Dendritic cell treated with granulocyte-macrophage colony-stimulating factor and Interleukin-4, amounts not matched to agents 40 ng/mL and 50 ng/mL, for 4 days (primary cell): ENCODE measurements at regions not wholly inside any gene's neighbourhood (a gene's known extent, or its start where the extent isn't known, plus 50 kb on each side); places are given as distances from the start of the nearest gene placed in this dataset.
"Not testable (repeated sequence)": the region's sequence is repeated elsewhere in the genome, so short reads cannot be mapped to it uniquely, and the experiment has no call there.

ENCODE experiments used
- H3K27ac Mint-ChIP-seq: one replicate; pipeline ENCODE4 v1.8.0; 2022; ENCODE audit warnings: mild to moderate bottlenecking, mixed read lengths
- H3K27me3 Mint-ChIP-seq: one replicate; pipeline ENCODE4 v1.8.0; 2022; ENCODE audit warnings: mild to moderate bottlenecking, mixed read lengths
- H3K36me3 Mint-ChIP-seq: one replicate; pipeline ENCODE4 v1.8.0; 2022; ENCODE audit warnings: low read depth, mixed read lengths
- H3K4me1 Mint-ChIP-seq: one replicate; pipeline ENCODE4 v1.8.0; 2022; ENCODE audit warnings: low read depth, mixed read lengths
- H3K4me3 Mint-ChIP-seq: one replicate; pipeline ENCODE4 v1.8.0; 2022; ENCODE audit warnings: mild to moderate bottlenecking, moderate library complexity, mixed read lengths
- H3K9me3 Mint-ChIP-seq: one replicate; pipeline ENCODE4 v1.8.0; 2022; ENCODE audit warnings: mixed read lengths
- intact Hi-C: fragments of 100-400 bp; cut with micrococcal nuclease; formaldehyde crosslinking; loops from one replicate; pipeline ENCODE4 v1.15.0; 2022

DNA sequence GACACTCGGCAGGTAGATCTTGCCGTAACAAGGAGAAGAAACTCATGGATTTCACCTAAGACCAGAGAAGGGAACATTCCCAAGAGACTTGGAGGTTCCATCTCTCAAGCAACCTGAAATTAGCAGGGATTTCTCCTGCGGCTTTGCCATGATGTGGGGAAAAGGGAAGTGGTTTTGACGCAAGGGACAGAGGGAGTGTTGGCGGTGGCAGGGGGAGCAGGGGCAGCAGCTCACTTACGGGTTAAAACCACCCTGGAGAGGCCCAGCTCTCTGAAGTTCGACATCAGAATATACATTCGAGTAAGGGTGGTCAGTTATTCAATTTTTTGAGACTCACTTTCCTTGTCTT is 76.1 kb upstream of the POMP start:
- Mint-ChIP-seq H3K27me3 (peaks cover 29% of the 10 kb centered on the region), H3K4me1 (peaks cover 54% of the 10 kb centered on the region), H3K9me3 (peaks cover 10% of the 10 kb centered on the region), H3K36me3 (no peaks in the 10 kb centered on the region), H3K27ac (no peak overlapping the region), H3K4me3 (no peak overlapping the region)
- intact Hi-C loops = no loop called here

DNA sequence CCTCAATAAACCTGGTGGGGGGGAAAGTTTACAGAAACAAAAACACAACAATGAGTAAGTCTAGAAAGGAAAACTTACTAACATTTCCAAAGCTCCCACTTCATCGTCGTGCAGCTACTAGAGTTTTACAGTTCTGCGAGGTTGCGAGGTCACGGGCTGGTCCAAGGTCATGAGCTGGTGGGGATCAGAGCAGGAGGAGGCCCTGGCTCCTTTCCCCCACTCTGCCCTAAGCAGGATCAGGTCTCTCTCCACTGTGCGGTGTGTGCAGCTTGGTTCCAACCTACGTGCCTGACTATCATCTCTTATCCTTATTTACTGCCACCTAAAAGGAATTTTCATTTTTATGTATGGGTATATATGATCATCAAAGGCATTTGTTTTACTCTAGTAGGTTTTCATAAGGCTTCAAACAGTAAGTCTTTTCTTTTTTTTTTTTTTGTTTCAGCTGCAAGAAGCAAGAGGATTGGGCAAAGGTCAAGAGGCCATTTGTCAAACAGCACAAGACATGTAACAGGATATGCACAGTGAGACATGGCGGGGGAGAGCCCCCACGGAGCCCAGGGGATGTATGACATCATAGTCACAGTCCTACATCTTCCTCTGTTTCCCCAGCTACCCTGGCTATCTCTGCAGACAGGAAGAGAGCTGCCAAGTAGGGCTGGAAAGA is 76.6 kb upstream of the POMP start:
- Mint-ChIP-seq H3K4me3 (no peak overlapping the region), H3K9me3 (peaks cover 7% of the 10 kb centered on the region), H3K36me3 (no peaks in the 10 kb centered on the region), H3K27ac (no peak overlapping the region), H3K4me1 (peaks cover 50% of the 10 kb centered on the region), H3K27me3 (peaks cover 34% of the 10 kb centered on the region)
- intact Hi-C loops = no loop called here

DNA sequence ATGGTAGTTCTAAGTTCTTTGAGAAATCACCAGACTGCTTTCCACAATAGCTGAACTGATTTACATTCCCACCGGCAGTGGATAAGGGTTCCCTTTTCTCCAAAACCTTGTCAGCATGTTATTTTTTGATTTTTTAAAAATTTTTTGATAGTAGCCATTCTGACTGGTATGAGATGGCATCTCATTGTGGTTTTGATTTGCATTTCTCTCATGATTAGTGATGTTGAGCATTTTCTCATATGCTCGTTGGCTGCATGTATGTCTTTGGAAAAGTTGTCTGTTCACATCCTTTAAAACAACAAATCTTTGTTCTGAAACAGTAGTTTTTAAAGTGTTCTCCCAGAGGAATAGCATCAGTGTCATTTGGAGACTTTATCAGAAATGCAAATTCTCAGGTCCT is 77.5 kb upstream of the POMP start:
- H3K27me3 Mint-ChIP-seq = peaks cover 38% of the 10 kb centered on the region
- no peaks in the 10 kb centered on the region for H3K36me3 Mint-ChIP-seq
- no peak overlapping the region for H3K27ac Mint-ChIP-seq

DNA sequence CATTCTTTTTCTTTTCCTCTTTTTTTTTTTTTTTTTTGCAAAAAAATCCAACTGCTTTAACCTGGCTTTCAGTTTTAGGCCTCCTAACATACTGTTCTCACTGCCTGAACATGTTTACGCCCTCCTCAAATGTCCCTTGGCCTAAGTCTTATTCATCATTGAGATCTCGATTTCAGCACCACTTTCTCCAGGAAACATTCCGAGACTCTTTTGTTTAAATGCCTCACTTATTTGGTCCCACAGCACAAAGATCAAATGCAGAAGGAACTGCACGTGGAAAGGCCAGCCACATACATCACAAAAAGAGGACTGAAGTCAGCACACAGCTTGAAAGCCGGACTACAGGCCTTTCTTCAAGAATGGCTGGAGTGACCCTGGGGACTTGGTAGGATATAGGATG is 79.2 kb upstream of the POMP start:
- intact Hi-C loops = loop anchor here (10.0 kb wide), 1 partner anchor 45 kb away; no protein-coding TSS in a partner anchor
- no peaks in the 10 kb centered on the region for H3K36me3 Mint-ChIP-seq
- peaks cover 35% of the 10 kb centered on the region for H3K4me1 Mint-ChIP-seq
- H3K9me3 Mint-ChIP-seq = no peaks in the 10 kb centered on the region
- H3K4me3 Mint-ChIP-seq = no peak overlapping the region
- H3K27ac Mint-ChIP-seq = no peak overlapping the region
- H3K27me3 Mint-ChIP-seq = peaks cover 41% of the 10 kb centered on the region

More for the DNA sequence above, 77.5 kb upstream of the POMP start:
- Mint-ChIP-seq H3K9me3 (no peaks in the 10 kb centered on the region), H3K4me1 (peaks cover 40% of the 10 kb centered on the region), H3K4me3 (no peak overlapping the region)
- intact Hi-C loops = no loop called here

DNA sequence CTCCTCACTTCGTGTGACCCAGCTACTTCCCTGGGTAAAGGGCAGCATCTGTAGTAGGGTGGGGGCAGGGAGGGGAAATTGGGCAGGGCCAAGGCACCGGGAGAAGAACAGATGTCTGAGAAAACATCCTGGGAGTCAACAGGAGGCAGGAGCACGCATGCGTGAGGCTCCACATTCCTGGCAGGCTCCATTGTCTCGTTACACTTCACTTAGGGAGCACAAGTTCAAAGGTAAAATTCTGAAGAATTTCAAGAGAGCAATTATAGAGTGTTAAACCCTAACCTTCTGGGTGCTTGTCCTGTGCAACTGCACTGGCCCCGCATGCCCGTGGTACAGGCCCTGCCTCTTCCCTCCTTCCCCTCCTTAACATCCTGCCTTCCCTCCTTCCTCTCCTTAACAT is 79.6 kb upstream of the POMP start:
- H3K36me3 Mint-ChIP-seq = no peaks in the 10 kb centered on the region
- H3K27me3 Mint-ChIP-seq = peaks cover 41% of the 10 kb centered on the region
- H3K4me3 Mint-ChIP-seq = no peak overlapping the region
- intact Hi-C loops = loop anchor here (10.0 kb wide), 1 partner anchor 45 kb away; no protein-coding TSS in a partner anchor
- no peak overlapping the region for H3K27ac Mint-ChIP-seq
- H3K9me3 Mint-ChIP-seq = no peaks in the 10 kb centered on the region
- peaks cover 39% of the 10 kb centered on the region for H3K4me1 Mint-ChIP-seq

DNA sequence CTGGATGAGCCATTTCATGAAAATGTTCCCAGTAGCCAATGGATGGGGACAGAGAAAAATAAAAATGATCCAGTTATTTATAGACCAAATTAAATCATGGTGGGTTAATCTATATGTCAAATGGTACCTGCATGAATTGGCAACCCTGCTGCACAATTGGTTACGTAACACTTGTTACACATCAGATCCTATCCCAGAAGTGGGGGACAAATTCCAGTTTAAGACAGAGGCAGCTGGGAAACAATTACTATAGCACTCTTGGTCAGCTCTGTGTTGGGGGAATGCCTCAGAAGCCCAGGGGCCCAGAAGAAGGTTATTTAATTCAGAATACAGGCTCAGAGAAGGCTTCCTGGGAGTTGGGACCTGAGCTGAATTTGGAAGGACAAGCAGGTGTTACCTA is 81.1 kb upstream of the FLT1 start:
- peaks cover 29% of the 10 kb centered on the region for H3K27me3 Mint-ChIP-seq
- no peaks in the 10 kb centered on the region for H3K9me3 Mint-ChIP-seq
- H3K36me3 Mint-ChIP-seq = no peaks in the 10 kb centered on the region
- H3K27ac Mint-ChIP-seq = no peak overlapping the region
- H3K4me3 Mint-ChIP-seq = no peak overlapping the region
- intact Hi-C loops = loop anchor here (10.0 kb wide), 1 partner anchor 49 kb away; no protein-coding TSS in a partner anchor
- H3K4me1 Mint-ChIP-seq = peaks cover 26% of the 10 kb centered on the region

DNA sequence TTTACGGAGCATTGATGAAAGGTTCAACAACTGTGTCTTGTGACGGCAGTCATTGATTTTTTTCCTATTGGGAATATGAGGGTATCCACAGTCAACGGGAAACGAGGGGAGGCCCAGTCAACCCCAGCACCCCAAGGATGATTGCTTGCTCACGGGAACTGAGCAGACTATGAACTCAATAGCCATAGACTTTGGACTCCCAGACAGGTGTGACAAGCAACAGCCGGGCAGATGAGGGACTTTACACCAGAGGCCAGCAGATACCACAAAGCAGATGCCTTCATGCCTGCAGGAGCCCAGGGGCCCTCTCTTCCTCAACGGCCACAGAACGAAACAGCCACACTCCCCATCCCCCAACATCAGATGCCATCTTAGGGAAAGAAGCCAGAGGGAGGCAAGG is 80.3 kb upstream of the FLT1 start:
- Mint-ChIP-seq H3K27ac (peak overlapping the region; percentile 69), H3K4me1 (peaks cover 32% of the 10 kb centered on the region), H3K27me3 (peaks cover 29% of the 10 kb centered on the region), H3K9me3 (no peaks in the 10 kb centered on the region), H3K4me3 (no peak overlapping the region), H3K36me3 (no peaks in the 10 kb centered on the region)
- intact Hi-C loops = loop anchor here (10.0 kb wide), 1 partner anchor 50 kb away; no protein-coding TSS in a partner anchor

DNA sequence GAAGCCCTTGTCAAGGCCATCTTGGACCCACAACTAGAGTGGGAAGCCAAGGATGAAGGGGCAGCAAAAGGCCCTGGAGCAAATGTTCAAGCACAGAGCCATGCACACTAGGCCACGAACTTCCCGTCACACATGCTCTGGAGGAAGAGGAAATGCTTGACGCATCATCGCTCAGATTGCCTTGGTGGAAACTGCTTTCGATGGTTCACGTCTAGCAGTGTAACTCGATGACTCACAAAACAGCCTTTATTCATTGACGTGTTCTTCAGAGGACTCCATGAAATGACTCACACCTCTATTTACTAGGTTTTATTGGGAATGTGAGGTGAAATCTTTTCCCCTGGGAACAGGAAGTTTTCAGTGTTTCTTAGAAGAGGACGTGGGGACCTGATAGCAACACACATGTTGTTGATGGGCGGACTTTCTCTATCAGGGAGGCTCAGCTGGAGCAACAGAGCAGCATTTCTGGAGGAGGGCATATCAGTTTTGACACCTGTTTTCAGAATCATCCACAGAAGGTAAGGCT is 79.8 kb upstream of the FLT1 start:
- H3K27ac Mint-ChIP-seq = peak overlapping the region; percentile 69
- H3K4me1 Mint-ChIP-seq = peaks cover 36% of the 10 kb centered on the region
- H3K36me3 Mint-ChIP-seq = no peaks in the 10 kb centered on the region
- intact Hi-C loops = loop anchor here (10.0 kb wide), 1 partner anchor 50 kb away; no protein-coding TSS in a partner anchor
- peaks cover 28% of the 10 kb centered on the region for H3K27me3 Mint-ChIP-seq
- no peaks in the 10 kb centered on the region for H3K9me3 Mint-ChIP-seq
- no peak overlapping the region for H3K4me3 Mint-ChIP-seq

DNA sequence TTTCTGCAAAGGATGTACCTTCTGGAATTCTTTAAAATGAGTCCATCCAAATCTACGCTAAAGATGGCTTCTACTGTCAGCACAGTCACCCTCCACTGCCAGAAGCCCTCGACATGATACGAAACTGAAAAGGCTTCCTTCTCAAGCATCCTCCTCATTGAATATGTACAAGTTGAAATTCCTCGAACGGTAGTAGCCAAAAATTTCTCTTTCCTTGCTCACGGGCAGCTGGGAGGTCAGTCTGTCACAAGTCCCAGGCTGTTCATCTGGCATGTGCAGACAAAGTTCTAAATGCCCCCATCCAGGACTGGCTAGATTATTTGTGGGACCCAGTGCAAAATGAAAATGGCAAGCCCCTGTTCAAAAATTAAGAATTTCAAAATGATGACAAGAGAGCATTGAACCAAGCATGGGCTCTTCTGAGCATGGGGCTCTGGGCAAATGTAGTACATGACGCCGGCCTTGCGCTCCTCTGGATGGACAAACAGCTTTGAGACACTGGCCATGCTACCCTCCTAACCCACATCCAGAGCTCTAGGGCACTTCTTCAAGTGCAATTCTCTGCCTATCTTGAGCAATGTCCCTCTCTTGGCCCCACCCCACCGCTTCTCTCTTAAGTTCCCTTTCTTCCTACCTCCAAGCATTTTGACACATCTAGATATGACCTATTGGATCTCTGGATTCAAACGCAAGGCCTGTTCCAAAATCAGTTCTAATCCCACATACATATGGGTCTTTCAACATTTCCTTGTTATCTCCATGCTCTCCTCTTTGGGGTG is 78.9 kb upstream of the FLT1 start:
- H3K4me3 Mint-ChIP-seq = no peak overlapping the region
- no peaks in the 10 kb centered on the region for H3K36me3 Mint-ChIP-seq
- H3K9me3 Mint-ChIP-seq = no peaks in the 10 kb centered on the region
- peaks cover 40% of the 10 kb centered on the region for H3K4me1 Mint-ChIP-seq
- intact Hi-C loops = loop anchor here (10.0 kb wide), 1 partner anchor 51 kb away; no protein-coding TSS in a partner anchor
- H3K27me3 Mint-ChIP-seq = peaks cover 27% of the 10 kb centered on the region
- H3K27ac Mint-ChIP-seq = peak overlapping the region; percentile 69

DNA sequence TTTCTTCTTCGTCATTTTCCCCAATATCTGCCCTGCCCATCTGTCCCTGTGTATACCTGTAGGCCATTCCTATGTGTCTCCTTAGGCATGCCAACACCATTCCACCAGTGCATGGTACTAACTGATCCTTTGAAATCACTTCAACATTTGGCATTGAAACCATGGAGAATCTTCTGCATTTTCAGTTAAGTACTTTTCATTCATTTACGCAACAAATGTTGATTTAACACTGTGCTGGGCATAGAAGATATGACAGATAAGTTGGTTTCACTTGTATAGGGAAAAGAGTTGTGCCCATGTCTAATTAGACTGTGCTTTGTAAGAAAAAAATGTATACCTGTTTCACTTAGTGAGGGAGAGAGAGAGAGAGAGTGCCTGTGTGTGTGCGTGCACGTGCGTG is 77.9 kb upstream of the FLT1 start:
- peaks cover 50% of the 10 kb centered on the region for H3K4me1 Mint-ChIP-seq
- peaks cover 21% of the 10 kb centered on the region for H3K27me3 Mint-ChIP-seq
- intact Hi-C loops = loop anchor here (10.0 kb wide), 1 partner anchor 52 kb away; no protein-coding TSS in a partner anchor
- no peaks in the 10 kb centered on the region for H3K9me3 Mint-ChIP-seq
- no peak overlapping the region for H3K4me3 Mint-ChIP-seq
- no peaks in the 10 kb centered on the region for H3K36me3 Mint-ChIP-seq
- H3K27ac Mint-ChIP-seq = no peak overlapping the region

DNA sequence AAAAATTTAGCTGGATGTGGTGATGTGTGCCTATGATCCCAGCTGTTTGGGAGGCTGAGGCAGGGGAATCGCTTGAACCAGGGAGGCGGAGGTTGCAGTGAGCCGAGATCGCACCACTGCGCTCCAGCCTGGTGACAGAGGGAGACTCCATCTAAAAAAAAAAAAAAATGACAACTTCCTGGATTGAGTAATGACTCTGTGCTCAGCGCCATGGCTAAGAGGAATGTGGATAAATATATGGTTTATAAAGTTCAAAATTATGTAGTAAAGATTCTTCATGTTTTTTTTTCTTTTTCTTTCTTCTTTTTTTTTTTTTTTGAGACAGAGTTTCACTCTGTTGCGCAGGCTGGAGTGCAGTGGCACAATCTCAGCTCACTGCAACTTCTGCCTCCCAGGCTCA is 75.4 kb upstream of the FLT1 start:
- H3K36me3 Mint-ChIP-seq, H3K4me3 Mint-ChIP-seq, H3K9me3 Mint-ChIP-seq, H3K27ac Mint-ChIP-seq: not testable (repeated sequence)
- intact Hi-C loops = loop anchor here (10.0 kb wide), 1 partner anchor 54 kb away; no protein-coding TSS in a partner anchor
- H3K4me1 Mint-ChIP-seq = peaks cover 48% of the 10 kb centered on the region
- H3K27me3 Mint-ChIP-seq = peaks cover 11% of the 10 kb centered on the region

DNA sequence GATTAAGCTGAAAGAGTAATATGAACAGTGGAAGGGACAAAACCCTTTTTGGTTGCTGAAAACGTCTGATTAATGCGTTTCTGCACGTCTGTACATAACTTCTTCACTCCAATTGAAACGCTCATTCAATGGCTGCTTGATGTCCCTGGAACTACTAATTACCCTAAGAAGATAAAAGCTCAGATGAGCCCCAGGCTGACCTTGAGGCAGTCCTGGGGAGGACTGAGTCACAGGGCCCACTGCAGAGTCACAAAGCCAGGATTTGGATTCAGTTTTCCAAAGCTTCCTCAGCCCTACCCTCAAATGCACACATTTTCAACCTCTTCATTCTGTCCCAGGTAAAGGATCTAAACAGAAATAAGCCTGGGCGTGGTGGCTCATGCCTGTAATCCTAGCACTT is 75.0 kb upstream of the FLT1 start:
- Mint-ChIP-seq H3K9me3 (no peaks in the 10 kb centered on the region), H3K4me3 (no peak overlapping the region), H3K27me3 (peaks cover 11% of the 10 kb centered on the region), H3K36me3 (no peaks in the 10 kb centered on the region), H3K27ac (no peak overlapping the region), H3K4me1 (peaks cover 43% of the 10 kb centered on the region)
- intact Hi-C loops = loop anchor here (10.0 kb wide), 1 partner anchor 55 kb away; no protein-coding TSS in a partner anchor

DNA sequence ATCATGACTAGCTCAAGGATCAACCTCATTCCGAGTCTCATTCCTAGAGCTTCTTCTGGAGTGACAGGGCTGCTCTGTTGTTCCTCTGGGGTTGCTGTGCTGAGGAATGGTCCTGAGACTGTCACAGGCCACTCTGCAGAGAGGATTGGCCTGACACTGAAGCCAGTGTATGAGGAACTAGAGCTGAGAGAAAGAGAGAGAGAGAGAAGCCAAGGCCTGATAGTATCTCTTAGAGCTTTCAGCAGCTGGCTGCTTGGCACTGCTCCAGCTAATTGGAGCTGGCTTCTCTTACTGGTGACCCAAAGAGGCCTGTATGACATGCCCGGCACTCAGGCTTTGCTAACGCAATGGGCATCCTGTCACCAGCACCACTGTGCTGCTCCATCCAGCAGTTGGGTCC is 73.4 kb upstream of the FLT1 start:
- intact Hi-C loops = no loop called here
- Mint-ChIP-seq H3K27me3 (peaks cover 11% of the 10 kb centered on the region), H3K9me3 (no peaks in the 10 kb centered on the region), H3K27ac (no peak overlapping the region), H3K36me3 (no peaks in the 10 kb centered on the region), H3K4me3 (no peak overlapping the region), H3K4me1 (peaks cover 40% of the 10 kb centered on the region)

DNA sequence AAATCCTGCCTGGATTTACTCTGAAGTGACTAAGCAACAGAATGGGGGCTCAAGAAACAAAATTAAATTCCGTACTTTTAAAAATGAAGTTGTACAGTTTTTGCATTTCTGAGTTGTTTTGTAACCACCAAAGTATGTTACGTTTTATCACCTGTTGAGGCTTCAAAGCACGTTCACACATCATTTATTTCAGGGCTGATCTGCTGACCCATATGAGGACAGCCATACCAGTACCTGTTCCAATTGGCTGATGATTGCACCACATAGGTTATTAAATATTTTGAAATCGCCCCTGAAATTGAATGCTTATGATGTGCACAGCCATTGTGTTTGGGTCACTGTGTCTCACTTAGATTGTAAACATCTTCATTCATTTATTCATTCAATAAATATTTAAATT is 72.0 kb upstream of the FLT1 start:
- Mint-ChIP-seq H3K27me3 (peaks cover 11% of the 10 kb centered on the region), H3K27ac (no peak overlapping the region), H3K4me3 (no peak overlapping the region), H3K9me3 (no peaks in the 10 kb centered on the region), H3K36me3 (no peaks in the 10 kb centered on the region), H3K4me1 (peaks cover 38% of the 10 kb centered on the region)
- intact Hi-C loops = no loop called here
